HG03575 (cell line): ENCODE measurements at regions not wholly inside any gene's neighbourhood (a gene's known extent, or its start where the extent isn't known, plus 50 kb on each side); places are given as distances from the start of the nearest gene placed in this dataset.

Experiments
- ATAC-seq: cut with Tn5 transposase; IDR thresholded peaks from one replicate; pipeline ENCODE4 v1.9.1; 2021; ENCODE audit not compliant: unreplicated experiment, insufficient number of reproducible peaks, low FRiP score; ENCODE audit errors: extremely low read depth

DNA sequence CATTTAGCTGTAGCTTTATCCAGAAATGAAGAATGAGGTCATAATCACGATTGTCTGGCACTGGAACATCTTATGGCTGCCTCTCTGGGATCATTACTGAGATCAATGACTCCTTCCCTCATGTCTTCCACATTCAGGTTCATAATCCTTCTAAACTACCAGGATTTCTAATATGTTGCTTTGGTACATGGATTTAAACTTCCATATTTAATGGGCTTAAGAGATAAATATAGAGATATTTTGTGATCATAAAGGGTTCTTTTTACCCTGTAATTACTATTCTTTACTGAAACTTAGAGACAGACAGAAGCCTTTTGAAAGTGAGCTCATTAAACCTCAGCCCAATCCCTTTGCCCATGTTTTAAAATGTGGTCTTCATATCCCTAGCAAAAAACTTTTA lies 575.4 kb upstream of the ALCAM start:
- no peak for ATAC-seq

DNA sequence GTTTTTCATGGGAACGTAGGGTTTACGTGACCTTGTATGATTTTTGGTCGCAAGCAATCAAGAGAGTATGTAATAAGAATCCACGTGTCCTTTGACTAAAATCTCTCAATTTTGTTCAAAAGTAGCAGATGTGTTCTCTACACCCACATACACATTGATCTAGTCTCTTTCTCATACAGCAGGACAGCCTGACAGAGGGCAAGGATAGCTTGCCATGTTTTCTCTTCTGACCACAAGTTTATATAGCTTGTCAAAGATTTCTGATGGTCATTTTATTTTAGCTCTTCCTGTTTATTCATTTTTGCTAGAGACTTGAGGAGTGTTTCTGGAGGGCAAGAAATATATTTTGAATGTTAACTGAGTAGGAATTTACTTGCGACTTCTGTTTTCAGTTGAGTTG lies 570.2 kb upstream of the ALCAM start:
- ATAC-seq = no peak

DNA sequence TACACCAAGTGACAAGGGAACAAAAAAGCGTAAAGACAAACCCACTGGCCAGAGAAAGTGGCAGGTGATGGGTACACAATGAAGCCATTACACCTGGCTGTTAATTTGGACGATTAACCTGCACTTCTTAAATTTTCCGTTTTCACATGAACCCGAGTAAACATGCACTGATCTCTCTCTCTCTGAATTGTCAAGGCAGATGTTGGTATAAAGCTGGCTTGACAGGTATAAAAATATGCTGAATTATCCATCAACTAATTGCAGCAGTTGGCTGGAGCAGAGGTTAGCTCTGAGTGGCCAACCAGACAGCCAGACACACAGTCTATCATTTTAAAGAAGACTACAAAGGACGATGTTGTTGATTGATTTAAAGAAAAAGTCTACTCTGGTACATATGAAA lies 561.7 kb upstream of the ALCAM start:
- ATAC-seq = no peak

DNA sequence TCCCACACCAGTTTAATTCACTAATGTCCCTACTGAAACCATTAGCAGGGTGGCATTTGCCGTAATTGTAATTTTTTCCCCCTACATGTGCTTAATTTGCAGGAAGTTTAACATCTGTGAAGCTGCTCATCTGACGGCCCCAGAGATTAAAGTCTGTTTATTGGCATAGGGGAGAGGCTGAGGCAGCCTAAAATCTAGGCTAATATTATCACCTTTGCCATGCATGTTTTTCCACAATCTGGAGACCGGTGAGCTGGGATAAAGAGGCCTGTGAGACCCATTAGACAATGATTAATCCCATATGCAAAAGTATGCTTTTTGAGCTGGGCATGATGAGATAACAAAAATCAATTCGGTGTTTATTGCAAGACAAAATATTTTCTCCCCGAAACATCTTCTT lies 561.2 kb upstream of the ALCAM start:
- ATAC-seq = no peak

DNA sequence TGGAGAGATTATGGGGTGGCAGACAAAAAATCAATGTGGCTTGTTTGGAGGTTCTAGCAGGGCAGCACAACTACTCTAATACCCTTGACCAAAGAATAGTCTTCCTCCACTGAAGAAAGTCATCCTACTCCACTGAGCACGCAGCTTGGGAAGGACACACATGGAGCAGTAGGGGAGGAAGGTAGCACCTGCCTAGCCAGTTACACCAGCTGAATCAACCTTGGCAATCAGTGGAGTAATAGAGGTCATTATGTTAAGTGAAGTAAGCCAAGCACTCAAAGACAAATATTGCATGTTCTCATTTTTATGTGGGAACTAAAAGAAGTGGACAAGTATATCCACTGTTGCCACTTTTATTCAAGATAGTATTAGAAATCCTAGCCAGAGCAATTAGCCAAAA lies 555.8 kb upstream of the ALCAM start:
- ATAC-seq = no peak

DNA sequence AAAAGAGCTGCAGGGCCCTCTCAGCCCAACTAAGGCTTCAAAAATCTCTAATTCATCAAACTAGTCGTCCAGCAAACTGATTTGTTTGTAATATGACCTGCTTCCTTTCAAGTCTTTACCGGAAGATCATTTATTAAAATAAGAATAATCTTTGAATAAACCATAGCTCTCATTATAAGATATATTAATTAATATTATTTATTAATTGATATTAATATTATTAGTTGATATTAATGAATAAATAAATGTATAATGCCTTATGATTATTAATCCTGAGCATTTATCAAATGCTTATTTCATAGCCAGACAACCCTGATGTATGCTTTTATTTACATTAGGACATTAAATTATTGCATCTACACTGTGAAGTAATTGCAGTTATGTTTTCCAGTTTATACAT lies 550.7 kb upstream of the ALCAM start:
- ATAC-seq = no peak

DNA sequence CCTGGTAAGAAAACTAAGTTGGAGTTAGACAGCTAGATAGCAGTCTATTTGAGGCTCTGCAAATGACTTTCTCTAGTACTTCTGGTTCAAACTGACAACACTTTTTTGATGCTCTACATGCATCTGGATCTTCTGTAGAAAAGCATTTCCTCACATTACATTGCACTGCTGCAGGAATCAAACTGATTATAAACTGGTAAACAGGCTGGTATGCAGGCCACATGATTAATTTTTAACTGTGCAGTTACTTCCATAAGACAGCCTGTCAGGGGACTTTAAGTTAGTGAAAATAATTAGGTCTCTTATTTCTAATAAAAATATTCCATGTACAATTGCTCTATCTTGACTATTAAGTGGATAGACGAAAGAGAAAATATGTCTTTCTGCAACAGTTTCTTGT lies 550.0 kb upstream of the ALCAM start:
- no peak for ATAC-seq

DNA sequence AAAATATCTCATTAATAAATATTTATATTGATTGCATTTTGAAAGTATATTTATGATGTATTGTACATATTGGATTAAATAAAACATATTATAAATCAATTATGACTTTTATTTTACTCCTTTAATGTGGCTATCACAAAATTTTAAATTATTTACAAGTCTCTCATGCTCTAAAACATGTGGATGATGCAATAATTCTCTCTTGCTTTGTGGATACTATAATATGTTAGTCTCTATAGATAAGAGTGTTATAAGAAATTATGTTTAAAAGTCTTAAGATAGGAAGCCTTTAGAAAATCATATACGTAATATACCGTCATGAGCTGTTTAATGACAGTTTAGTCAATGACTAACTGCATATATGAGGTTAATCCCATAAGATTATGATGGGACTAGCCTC lies 547.4 kb upstream of the ALCAM start:
- ATAC-seq = no peak

DNA sequence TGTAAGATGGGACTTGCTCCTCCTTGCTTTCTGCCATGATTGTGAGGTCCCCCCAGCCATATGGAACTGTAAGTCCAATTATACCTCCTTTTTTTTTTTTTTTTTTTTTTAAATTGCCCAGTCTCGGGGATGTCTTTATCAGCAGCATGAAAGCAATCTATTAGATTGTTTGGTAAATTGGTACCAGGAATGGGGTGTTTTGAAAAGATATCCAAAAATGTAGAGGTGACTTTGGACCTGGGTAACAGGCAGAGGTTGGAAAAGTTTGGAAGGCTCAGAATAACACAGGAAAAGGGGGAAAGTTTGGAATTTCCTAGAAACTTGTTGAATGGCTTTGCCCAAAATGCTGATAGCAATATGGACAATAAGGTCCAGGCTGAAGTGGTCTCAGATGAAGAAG lies 545.8 kb upstream of the ALCAM start:
- no peak for ATAC-seq

DNA sequence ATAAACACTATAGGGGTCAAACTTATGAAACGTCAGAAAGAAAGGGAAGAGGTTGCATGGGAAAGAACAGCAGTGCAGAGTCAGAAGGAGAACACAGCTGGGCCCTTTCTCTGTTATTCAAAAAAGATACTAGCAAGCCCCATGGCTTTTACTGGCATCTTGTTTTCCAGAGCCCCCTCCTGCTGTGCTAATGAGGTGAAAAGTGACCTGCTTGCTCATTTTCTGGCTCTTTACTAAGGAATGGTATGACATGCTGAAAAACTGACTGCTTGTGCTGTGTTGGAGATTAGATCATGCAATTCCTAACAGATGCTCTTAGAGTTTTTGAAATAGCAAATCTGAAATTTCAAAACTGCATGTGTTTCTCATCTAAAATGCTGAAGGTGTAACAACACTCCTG lies 541.6 kb upstream of the ALCAM start:
- no peak for ATAC-seq

DNA sequence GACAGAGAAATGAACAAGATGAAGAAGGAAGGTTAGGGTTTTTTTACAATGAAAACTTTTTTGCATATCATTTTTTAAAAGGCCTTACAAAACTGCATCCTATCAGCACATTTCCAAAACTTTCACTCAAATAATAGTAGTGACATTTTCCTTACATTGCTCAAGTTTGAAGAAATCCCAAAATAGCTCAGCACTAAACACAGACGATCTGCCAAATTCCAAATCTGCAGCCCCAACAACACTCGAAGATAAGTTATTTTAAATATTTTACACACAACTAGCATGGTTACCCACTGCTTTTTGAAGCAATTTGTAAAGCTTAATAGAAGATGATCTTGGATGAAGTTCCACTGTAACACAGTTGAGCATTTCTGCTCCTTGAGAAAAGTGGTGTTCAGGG lies 535.6 kb upstream of the ALCAM start:
- no peak for ATAC-seq

DNA sequence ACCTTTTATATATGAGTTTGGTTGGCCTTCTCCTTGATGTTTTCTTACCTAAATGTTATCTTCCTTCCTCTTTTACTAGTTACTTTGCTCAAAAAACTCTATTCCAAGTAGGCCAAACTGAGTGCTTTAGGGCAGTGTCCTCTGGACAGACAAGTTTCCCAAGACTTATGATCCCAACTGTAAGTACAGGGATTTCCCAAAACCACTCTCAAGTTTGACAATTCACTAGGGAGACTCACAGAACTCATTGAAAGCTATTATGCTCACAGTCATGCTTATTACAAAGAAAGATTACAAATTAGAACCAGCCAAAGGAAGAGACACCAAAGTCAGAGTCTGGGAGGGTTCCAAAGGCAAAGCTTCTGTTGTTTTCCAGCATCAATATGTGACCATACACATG lies 534.2 kb upstream of the ALCAM start:
- ATAC-seq = no peak

DNA sequence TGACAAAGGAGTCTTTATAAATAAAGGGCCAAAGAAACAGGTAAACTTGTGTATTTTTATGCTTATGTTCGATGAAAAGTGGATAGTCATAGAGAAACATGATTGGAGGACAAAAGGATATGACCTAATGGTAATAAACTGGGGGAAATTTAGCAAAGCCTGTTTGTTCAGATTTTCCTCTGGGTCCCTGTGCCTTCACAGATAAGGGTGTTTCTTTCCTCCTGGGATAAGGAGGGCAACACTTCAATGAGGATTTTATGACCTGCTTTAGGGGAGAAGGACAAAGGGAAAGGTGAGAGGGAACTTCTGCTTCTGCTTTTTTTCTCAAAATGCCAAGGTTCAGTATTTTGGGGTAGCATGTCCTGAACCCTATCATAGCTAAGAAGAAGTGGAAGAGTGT lies 531.3 kb upstream of the ALCAM start:
- ATAC-seq = no peak

DNA sequence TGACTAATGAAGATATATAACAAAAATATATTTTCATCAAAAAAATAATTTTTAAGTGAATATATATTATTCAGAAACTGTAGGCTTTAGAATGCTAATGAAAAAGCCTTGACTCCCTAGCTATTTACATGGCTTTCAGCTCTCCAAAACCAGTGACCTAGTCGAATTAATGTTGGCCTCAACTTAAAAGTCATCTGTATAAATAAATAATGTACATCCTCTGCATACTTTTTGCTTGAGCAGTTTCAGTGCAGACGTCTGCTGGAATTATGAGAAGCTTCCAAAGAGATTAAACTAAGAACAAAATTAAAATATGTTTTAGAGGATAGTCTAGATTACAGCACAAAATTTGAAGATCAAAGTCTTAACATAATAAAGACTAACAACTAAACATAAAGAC lies 520.4 kb upstream of the ALCAM start:
- no peak for ATAC-seq

DNA sequence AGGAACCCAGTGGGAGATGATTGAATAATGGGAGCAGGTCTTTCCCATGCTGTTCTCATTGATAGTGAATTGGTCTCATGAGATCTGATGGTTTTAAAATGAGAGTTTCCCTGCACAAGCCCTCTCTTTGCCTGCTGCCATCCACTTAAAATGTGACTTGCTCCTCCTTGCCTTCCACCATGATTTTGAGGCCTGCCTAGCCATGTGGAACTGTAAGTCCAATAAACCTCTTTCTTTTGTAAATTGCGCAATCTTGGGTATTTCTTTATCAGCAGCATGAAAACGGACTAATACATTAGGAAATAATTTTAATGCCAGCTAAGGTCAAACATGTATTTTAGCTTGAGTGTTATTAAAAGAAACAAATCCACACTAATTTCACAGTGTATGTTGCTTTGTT lies 517.6 kb upstream of the ALCAM start:
- ATAC-seq = no peak

DNA sequence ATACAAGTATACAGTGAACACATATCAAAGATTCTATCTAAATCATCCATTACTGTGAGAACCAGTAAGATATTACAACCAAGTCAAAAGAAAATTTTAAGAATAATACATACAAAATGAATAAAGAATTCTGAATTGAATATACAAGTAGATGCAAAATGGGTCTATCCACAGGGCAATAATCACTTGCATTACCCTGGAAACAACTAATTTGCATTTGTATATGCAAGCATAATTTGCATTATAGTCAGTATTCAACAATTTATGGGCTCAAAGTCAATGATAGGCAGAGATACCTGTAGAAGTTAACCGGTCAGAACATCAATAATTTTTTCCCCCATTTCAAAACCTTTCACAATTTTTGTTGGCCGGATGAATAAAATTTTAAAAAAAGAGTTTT lies 512.2 kb upstream of the ALCAM start:
- ATAC-seq = no peak

DNA sequence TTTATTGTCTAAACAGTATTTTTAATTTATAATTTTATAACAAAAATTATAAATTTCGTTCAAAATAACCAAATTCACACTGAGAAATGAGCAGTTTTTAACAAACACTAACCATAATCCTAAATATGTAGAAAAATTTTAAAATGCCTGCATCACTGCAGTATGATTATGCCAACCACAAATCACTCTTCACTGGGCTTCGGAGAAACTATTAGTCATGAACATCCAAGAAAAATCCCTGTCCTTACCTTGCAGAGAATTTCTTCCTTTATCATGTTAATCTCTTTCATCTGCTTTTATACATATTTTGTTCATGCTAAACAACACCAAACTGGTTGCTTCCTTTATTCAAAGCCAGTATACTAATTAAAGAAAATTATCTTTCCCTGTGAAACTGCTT lies 511.0 kb upstream of the ALCAM start:
- no peak for ATAC-seq

DNA sequence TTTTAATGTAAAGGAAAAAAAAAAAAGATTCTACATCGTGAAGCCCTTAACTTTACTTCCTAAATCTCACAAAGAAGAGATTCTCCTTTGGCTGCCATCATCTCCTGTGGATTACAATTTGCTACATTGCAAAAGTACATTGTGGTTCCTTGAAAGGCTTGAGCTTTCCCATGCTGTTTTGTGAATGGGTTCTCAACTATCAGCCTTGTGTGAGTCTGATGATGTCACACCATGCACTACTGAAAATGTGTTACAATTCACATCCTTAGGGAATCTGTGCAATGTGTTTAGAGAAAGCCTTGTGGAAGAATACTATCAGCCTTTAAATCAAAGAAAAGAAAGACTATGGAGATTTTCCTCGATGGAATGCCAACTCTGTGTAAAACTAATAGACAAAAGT lies 510.0 kb upstream of the ALCAM start:
- ATAC-seq = no peak

DNA sequence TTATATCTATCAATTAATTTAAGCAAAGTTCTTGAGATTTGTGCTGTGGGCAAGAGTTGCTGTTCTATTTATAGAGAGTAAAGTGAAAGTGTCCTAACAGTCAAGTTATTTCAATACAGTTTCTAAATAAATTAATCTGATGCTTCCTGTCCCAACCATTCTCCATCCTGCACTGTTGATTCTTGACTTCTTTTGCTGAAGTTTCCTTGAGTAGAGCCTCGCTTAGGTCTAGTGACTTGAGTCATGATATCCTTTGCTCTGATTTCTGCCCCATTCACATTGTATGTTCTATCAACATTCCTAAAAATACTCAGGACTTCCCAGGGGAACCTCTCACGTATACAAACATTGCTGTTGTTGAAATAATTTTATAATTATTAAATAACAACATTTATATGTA lies 498.4 kb upstream of the ALCAM start:
- no peak for ATAC-seq

DNA sequence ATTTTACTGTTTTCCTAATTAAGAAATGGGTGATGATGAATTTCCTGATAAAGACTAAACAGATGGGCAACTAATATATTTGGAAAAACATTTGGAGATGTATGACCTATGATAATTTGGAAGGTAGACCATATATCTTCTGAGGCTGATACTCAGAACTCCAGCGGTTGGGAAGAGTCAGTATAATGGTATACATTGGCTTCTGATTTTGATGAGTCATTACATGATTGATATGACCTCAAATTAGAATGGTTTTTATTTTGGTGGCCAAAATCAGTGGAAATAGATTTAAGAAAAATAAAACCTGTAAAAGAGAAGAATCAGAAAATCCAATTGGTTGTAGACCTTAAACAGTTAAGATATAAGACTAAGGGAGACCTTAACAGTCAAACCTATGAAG lies 496.4 kb upstream of the ALCAM start:
- ATAC-seq = no peak

DNA sequence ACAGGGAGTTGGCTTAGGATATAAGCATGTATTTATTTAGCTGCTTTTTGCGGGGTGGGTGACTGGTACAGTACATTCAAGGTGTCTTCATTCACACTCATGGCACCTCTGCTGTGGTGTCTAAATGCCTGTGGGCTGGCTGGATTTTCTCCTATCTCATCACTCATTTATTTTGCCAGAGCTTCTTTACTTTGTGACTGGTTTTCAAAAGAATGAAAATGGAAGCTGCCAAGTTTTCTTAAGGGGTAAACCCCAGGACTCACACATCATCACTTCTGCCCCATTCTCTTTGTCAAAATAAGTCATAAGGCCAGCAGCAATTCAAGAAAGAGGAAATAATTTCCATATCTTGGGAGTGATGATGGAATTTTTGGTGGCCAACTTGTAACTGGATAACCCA lies 493.4 kb upstream of the ALCAM start:
- no peak for ATAC-seq

DNA sequence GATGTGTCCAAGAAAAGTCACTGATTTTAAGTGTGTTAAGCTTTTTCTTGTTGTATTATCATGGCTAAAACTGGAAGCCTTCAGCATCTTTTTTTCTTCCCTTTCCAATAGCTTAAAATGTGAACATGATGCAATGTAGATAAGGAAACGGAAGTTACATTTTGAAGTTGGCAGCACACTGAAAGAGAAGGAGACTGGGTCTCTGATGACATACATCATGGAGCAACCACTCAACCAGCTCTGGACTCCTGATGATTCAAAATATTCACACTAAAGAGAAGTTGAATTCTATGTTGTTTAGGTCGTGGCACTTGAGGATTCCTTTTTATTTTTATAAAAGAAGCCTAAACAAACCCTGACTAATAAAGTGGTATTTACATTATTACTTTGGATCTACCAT lies 488.3 kb upstream of the ALCAM start:
- no peak for ATAC-seq
